ENCODE measurements at regions not wholly inside any gene's neighbourhood (a gene's known extent, or its start where the extent isn't known, plus 50 kb on each side); places are given as distances from the start of the nearest gene placed in this dataset.

DNA sequence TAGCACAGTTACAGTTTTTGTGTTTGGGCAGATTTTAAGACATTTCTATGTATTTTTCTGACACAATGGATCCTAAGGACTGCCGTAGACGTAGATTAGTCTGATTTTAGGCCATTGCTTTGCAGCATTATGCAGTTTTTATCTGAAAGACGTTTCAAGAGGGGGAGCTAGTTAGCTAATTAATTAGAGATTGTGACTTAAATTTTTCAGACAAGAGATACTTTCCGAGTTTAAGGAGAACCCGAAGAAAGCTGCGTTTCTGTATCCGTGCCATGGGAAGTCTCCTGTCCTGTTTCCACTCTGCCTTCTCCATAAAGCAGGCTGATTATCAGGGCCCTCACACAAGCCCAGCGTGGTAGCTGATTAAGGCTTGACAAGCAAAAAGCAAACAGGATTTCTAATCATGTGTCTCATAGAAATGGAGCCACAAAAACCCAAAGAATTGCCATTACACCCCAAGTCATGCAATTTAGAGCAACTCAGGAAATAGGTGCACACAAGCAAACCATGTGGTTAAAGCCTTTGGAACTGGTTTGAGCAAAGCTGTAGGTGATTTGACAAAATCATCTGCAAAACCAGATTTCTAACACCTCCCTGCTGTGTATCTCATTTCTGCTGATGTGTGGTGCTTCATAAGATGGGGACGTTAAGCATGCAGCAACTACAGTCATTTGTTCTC, 808.1 kb downstream of the RNF144A start:
- TF ChIP-seq, protein P1, sequence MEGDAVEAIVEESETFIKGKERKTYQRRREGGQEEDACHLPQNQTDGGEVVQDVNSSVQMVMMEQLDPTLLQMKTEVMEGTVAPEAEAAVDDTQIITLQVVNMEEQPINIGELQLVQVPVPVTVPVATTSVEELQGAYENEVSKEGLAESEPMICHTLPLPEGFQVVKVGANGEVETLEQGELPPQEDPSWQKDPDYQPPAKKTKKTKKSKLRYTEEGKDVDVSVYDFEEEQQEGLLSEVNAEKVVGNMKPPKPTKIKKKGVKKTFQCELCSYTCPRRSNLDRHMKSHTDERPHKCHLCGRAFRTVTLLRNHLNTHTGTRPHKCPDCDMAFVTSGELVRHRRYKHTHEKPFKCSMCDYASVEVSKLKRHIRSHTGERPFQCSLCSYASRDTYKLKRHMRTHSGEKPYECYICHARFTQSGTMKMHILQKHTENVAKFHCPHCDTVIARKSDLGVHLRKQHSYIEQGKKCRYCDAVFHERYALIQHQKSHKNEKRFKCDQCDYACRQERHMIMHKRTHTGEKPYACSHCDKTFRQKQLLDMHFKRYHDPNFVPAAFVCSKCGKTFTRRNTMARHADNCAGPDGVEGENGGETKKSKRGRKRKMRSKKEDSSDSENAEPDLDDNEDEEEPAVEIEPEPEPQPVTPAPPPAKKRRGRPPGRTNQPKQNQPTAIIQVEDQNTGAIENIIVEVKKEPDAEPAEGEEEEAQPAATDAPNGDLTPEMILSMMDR (IDR thresholded peaks at IDR 0.05; ENCODE audit: control insufficient read depth, extremely low read depth, insufficient read depth), result peak; percentile 27; the same call in 1 of the 2 replicates
- H3K4me3 ChIP-seq (ENCODE audit: low read depth, low read length), result no peak overlapping the region
- DNase-seq (ENCODE audit: low read depth), result no peak

DNA sequence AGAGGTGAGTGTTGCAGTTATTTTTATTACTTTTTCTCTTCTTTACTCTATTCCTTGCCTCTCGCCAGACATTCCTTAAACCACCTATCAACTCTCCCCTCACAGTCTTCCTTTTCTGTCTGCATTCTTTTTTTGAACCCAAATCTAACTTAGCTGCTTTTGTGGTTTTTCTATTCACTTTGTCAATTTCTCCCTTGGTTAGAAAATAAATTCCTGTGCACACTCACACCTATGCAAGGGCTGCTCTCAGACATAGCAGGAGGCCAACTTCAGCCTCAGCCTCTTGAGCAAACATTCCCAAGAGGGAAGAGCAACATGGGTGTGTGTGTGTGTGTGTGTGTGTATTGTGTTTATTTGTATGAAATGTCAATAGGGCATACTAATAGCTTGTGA, 808.6 kb downstream of the RNF144A start:
- no peak for DNase-seq (ENCODE audit: low read depth)
- H3K4me3 ChIP-seq (ENCODE audit: low read depth, low read length), result no peak overlapping the region
- TF ChIP-seq, protein P1 (IDR thresholded peaks at IDR 0.05; ENCODE audit: control insufficient read depth, extremely low read depth, insufficient read depth), result no peak

DNA sequence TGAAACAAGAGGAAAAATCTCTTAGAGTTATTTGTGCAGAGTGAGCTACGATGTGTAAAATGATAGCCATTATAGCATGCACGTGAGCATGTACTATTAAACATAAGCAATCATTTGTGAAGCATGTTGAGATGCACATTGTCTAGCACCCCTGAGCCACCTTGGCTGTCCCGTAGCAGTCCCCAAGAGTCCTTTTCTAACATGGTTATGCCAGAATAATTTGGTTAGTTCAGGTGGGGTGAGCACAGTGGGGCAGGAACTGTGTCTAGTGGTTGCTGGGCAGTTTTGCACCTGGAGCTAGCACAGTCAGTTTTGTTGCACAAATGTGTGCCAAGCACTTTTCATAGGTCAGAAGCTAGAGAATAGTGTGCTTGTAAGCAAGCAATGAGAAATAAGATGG, 809.8 kb downstream of the RNF144A start:
- H3K4me3 ChIP-seq (ENCODE audit: low read depth, low read length), result no peak overlapping the region
- no peak for DNase-seq (ENCODE audit: low read depth)
- TF ChIP-seq, protein P1 (IDR thresholded peaks at IDR 0.05; ENCODE audit: control insufficient read depth, extremely low read depth, insufficient read depth), result no peak

DNA sequence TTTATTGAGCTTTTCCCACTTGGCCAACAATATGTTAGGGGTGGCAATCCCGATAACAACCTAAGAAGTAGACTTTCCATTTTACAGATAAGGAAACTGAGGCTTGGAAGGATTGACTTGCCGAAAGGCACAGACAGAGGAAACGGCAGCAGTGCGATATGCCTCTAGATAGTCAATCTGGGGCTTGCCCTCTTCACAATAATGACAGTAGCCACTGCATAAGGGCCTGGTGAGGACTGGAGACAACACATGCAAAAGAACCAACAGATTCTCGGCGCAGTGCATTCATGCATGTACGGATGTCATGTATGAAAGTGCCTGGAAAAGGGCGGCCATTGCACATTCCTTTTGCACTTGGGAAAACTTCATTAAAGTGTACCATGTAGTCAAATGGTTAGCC, 811.2 kb downstream of the RNF144A start:
- TF ChIP-seq, protein P1 (IDR thresholded peaks at IDR 0.05; ENCODE audit: control insufficient read depth, extremely low read depth, insufficient read depth), result no peak
- no peak overlapping the region for H3K4me3 ChIP-seq (ENCODE audit: low read depth, low read length)
- no peak for DNase-seq (ENCODE audit: low read depth)

DNA sequence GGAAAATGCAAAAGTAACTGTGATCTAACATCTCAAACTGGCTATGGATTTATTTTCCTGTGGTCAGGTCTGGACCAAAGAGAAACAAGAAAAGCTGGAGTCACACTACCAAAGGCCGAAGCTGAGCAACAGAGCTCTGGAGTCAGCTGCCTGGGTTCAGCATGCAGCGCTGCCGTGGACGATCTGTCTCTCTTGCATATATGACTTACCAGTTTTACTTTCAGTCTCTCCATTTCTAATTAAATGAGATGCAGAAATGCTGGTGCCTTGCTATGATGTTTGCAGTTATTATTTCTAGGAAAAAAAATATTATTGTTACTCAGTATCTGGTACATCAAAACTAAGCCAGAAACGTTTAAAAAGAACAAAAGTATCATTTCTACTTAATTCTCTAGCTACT, 813.2 kb downstream of the RNF144A start:
- DNase-seq (ENCODE audit: low read depth), result no peak
- TF ChIP-seq, protein P1 (IDR thresholded peaks at IDR 0.05; ENCODE audit: control insufficient read depth, extremely low read depth, insufficient read depth), result no peak
- no peak overlapping the region for H3K4me3 ChIP-seq (ENCODE audit: low read depth, low read length)

DNA sequence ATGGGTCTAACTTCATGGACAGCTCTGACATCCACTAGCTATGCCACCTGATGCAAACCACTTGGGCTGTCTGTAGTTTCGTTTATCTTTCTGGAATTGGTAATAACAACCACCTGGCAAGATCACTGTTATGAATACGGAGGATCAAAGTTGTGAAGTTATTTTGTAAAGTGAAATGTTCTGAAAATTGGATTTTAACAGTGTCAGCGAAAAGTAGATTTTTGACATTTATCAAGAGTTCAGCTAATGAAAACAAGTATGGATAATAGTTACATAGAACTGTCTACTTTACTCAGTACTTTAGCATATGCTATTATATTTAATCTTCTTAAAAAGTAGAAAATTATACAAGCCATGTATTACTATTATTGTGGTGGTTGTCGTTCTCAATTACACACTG, 813.8 kb downstream of the RNF144A start:
- no peak for DNase-seq (ENCODE audit: low read depth)
- H3K4me3 ChIP-seq (ENCODE audit: low read depth, low read length), result no peak overlapping the region
- TF ChIP-seq, protein P1 (IDR thresholded peaks at IDR 0.05; ENCODE audit: control insufficient read depth, extremely low read depth, insufficient read depth), result no peak

DNA sequence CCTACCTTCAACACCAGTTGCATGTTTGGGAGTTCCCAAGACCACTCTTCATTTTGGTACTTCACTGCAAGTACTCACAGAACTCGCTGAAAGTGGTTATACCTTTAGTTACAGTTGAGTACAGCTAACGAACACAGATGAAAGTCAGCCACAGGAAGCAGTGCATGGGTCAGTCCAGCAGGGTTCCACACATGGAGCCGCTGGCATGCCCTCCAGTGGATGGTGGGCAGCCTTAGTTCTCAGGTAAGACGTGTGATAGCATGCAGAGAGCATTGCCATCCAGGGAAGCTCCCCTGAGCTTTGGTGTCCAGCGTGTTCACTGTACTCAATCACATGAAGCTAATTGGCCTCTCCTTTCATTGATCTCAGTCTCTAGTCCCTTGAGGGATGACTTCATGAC, 815.3 kb downstream of the RNF144A start:
- no peak for DNase-seq (ENCODE audit: low read depth)
- H3K4me3 ChIP-seq (ENCODE audit: low read depth, low read length), result no peak overlapping the region
- TF ChIP-seq, protein P1 (IDR thresholded peaks at IDR 0.05; ENCODE audit: control insufficient read depth, extremely low read depth, insufficient read depth), result no peak
